OCI-LY1 (cell line): ENCODE measurements at regions not wholly inside any gene's neighbourhood (a gene's known extent, or its start where the extent isn't known, plus 50 kb on each side); places are given as distances from the start of the nearest gene placed in this dataset.

Source experiments
- EZH2 ChIP-seq: fragments of 200-600 bp; sonication (generic), shearing (Covaris generic); IDR thresholded peaks from 2 replicates; pipeline ENCODE4 v1.8.0; 2017; ENCODE audit warnings: borderline replicate concordance, mixed run types, mild to moderate bottlenecking, antibody characterized with exemption, low read length, moderate library complexity, mixed read lengths
- TF ChIP-seq, protein P1 (sequence below): fragments of 200-600 bp; sonication (generic), shearing (Covaris generic); IDR thresholded peaks from 2 replicates; pipeline ENCODE4 v1.5.1; 2017; ENCODE audit warnings: mild to moderate bottlenecking, antibody characterized with exemption, low read length, moderate library complexity, mixed read lengths

DNA sequence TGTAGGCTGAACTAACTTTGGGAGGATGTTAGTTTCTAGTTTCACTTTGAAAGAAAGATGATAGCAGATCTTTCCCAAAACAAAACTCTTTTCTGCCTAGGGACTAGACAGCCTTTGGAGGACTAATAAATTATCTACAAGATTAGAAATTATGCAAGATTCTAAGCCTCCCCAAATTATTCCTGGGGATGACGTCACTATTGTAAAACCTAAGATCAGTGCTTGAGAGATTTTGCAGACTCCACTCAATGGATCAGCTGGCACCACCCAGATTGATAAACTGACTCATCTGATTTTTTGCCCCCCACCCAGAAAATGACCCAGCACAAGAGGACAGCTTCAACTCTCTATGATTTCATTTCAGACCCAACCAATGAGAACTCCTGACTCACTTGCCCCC is 1057.9 kb upstream of the DIAPH2 start:
- TF ChIP-seq, protein P1, sequence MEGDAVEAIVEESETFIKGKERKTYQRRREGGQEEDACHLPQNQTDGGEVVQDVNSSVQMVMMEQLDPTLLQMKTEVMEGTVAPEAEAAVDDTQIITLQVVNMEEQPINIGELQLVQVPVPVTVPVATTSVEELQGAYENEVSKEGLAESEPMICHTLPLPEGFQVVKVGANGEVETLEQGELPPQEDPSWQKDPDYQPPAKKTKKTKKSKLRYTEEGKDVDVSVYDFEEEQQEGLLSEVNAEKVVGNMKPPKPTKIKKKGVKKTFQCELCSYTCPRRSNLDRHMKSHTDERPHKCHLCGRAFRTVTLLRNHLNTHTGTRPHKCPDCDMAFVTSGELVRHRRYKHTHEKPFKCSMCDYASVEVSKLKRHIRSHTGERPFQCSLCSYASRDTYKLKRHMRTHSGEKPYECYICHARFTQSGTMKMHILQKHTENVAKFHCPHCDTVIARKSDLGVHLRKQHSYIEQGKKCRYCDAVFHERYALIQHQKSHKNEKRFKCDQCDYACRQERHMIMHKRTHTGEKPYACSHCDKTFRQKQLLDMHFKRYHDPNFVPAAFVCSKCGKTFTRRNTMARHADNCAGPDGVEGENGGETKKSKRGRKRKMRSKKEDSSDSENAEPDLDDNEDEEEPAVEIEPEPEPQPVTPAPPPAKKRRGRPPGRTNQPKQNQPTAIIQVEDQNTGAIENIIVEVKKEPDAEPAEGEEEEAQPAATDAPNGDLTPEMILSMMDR: no peak
- no peak for TF ChIP-seq EZH2
